Skeletal muscle tissue (tissue), 3 donors: ENCODE measurements at regions not wholly inside any gene's neighbourhood (a gene's known extent, or its start where the extent isn't known, plus 50 kb on each side); places are given as distances from the start of the nearest gene placed in this dataset.

ENCODE experiments used
- H3K27ac ChIP-seq: one replicate; pipeline ENCODE4 v1.7.0; 2013; ENCODE audit warnings: mild to moderate bottlenecking, low read depth, low read length, inconsistent platforms
- H3K27me3 ChIP-seq, 3 donors: one replicate each; pipeline ENCODE4 v1.7.0; 2013; ENCODE audit warnings: low read length in 3 of 3; ENCODE audit not compliant: control insufficient read depth in 3 of 3, insufficient read depth in 3 of 3
- H3K36me3 ChIP-seq, 3 donors: one replicate each; pipeline ENCODE4 v1.7.0; 2013; ENCODE audit warnings: low read length in 3 of 3; ENCODE audit not compliant: control insufficient read depth in 3 of 3, insufficient read depth in 3 of 3
- H3K4me1 ChIP-seq, 3 donors: one replicate each; pipeline ENCODE4 v1.7.0; 2013; ENCODE audit warnings: low read length in 3 of 3, mild to moderate bottlenecking in 3 of 3; ENCODE audit not compliant: control insufficient read depth in 3 of 3, insufficient read depth in 3 of 3
- H3K4me3 ChIP-seq, 3 donors: one replicate each; pipeline ENCODE4 v1.7.0; 2013; ENCODE audit warnings: low read length in 3 of 3
- H3K9ac ChIP-seq, 3 donors: one replicate each; pipeline ENCODE4 v1.7.0; 2013; ENCODE audit warnings: low read length in 3 of 3, mild to moderate bottlenecking in 3 of 3, moderate library complexity in 2 of 3, low read depth in 1 of 3
- H3K9me3 ChIP-seq, 3 donors: one replicate each; pipeline ENCODE4 v1.7.0; 2013; ENCODE audit warnings: low read length in 3 of 3; ENCODE audit not compliant: control insufficient read depth in 3 of 3
- donor health status: Osteomylitis.

- Histone ChIP-seq H3K36me3 (no peaks in the 10 kb centered on the region), H3K9me3 (peaks cover 0 to 3% (median 0%) of the 10 kb centered on the region in 3 donors), H3K27ac (no peak overlapping the region), H3K9ac (no peak overlapping the region), H3K27me3 (no peaks in the 10 kb centered on the region), H3K4me3 (no peak overlapping the region), H3K4me1 (no peaks in the 10 kb centered on the region)
Measured at GRCh38 chr3:152155246-152156020, 113.3 kb upstream of the MBNL1 start.

- Histone ChIP-seq H3K27me3 (no peaks in the 10 kb centered on the region), H3K4me1 (no peaks in the 10 kb centered on the region), H3K27ac (no peak overlapping the region), H3K4me3 (no peak overlapping the region), H3K36me3 (no peaks in the 10 kb centered on the region), H3K9me3 (peaks cover 0 to 3% (median 0%) of the 10 kb centered on the region in 3 donors), H3K9ac (no peak overlapping the region)
Measured at GRCh38 chr3:152156880-152157279, 111.8 kb upstream of the MBNL1 start.

GRCh38 chr3:152157337-152157736 lies 111.4 kb upstream of the MBNL1 start:
- Histone ChIP-seq H3K36me3 (no peaks in the 10 kb centered on the region), H3K9ac (no peak overlapping the region), H3K9me3 (peaks cover 0 to 3% (median 0%) of the 10 kb centered on the region in 3 donors), H3K27ac (no peak overlapping the region), H3K4me3 (no peak overlapping the region), H3K27me3 (no peaks in the 10 kb centered on the region), H3K4me1 (no peaks in the 10 kb centered on the region)

- Histone ChIP-seq H3K9me3 (no peaks in the 10 kb centered on the region), H3K4me1 (no peaks in the 10 kb centered on the region), H3K9ac (no peak overlapping the region), H3K4me3 (no peak overlapping the region), H3K27ac (no peak overlapping the region), H3K27me3 (no peaks in the 10 kb centered on the region), H3K36me3 (no peaks in the 10 kb centered on the region)
Measured at GRCh38 chr3:152159328-152159727, 109.4 kb upstream of the MBNL1 start.

- no peak overlapping the region for H3K27ac ChIP-seq
- H3K36me3 ChIP-seq = no peaks in the 10 kb centered on the region
- no peak overlapping the region for H3K9ac ChIP-seq
- no peaks in the 10 kb centered on the region for H3K4me1 ChIP-seq
- H3K27me3 ChIP-seq = no peaks in the 10 kb centered on the region
- H3K9me3 ChIP-seq = no peaks in the 10 kb centered on the region
- no peak overlapping the region for H3K4me3 ChIP-seq
Measured at GRCh38 chr3:152160350-152161011, 108.2 kb upstream of the MBNL1 start.

- H3K27ac ChIP-seq = no peak overlapping the region
- H3K9me3 ChIP-seq = peaks cover 0 to 4% (median 0%) of the 10 kb centered on the region in 3 donors
- H3K4me3 ChIP-seq = no peak overlapping the region
- no peak overlapping the region for H3K9ac ChIP-seq
- no peaks in the 10 kb centered on the region for H3K4me1 ChIP-seq
- no peaks in the 10 kb centered on the region for H3K27me3 ChIP-seq
- no peaks in the 10 kb centered on the region for H3K36me3 ChIP-seq
Measured at GRCh38 chr3:152172460-152172859, 96.3 kb upstream of the MBNL1 start.

- peaks cover 0 to 4% (median 0%) of the 10 kb centered on the region in 3 donors for H3K9me3 ChIP-seq
- H3K4me1 ChIP-seq = no peaks in the 10 kb centered on the region
- H3K4me3 ChIP-seq = no peak overlapping the region
- no peaks in the 10 kb centered on the region for H3K27me3 ChIP-seq
- H3K36me3 ChIP-seq = no peaks in the 10 kb centered on the region
- no peak overlapping the region for H3K9ac ChIP-seq
- no peak overlapping the region for H3K27ac ChIP-seq
Measured at GRCh38 chr3:152173627-152174026, 95.1 kb upstream of the MBNL1 start.

GRCh38 chr3:152174876-152175527 lies 93.7 kb upstream of the MBNL1 start:
- Histone ChIP-seq H3K27me3 (no peaks in the 10 kb centered on the region), H3K36me3 (no peaks in the 10 kb centered on the region), H3K9ac (no peak overlapping the region), H3K9me3 (peaks cover 0 to 4% (median 0%) of the 10 kb centered on the region in 3 donors), H3K4me1 (no peaks in the 10 kb centered on the region), H3K27ac (no peak overlapping the region), H3K4me3 (no peak overlapping the region)

GRCh38 chr3:152175528-152175889 lies 93.2 kb upstream of the MBNL1 start:
- H3K4me3 ChIP-seq = no peak overlapping the region
- H3K9ac ChIP-seq = no peak overlapping the region
- H3K27ac ChIP-seq = no peak overlapping the region
- no peaks in the 10 kb centered on the region for H3K36me3 ChIP-seq
- H3K4me1 ChIP-seq = no peaks in the 10 kb centered on the region
- H3K9me3 ChIP-seq = peaks cover 0 to 4% (median 0%) of the 10 kb centered on the region in 3 donors
- H3K27me3 ChIP-seq = no peaks in the 10 kb centered on the region

- no peak overlapping the region for H3K27ac ChIP-seq
- no peak overlapping the region for H3K9ac ChIP-seq
- no peaks in the 10 kb centered on the region for H3K4me1 ChIP-seq
- no peaks in the 10 kb centered on the region for H3K27me3 ChIP-seq
- H3K36me3 ChIP-seq = no peaks in the 10 kb centered on the region
- H3K9me3 ChIP-seq = no peaks in the 10 kb centered on the region
- no peak overlapping the region for H3K4me3 ChIP-seq
Measured at GRCh38 chr3:152176241-152176640, 92.5 kb upstream of the MBNL1 start.
